CD14-positive monocyte (primary cell): ENCODE measurements at regions not wholly inside any gene's neighbourhood (a gene's known extent, or its start where the extent isn't known, plus 50 kb on each side); places are given as distances from the start of the nearest gene placed in this dataset.

ENCODE experiments used
- DNase-seq, 3 donors: peaks; one replicate each; pipeline ENCODE4 v3.0.0-alpha.2; 2011 to 2022
- H2AFZ ChIP-seq: 2 replicates; pipeline ENCODE4 v1.6.0; 2012; ENCODE audit warnings: mild to moderate bottlenecking, low read depth, low read length, inconsistent platforms; ENCODE audit not compliant: insufficient read depth, poor library complexity, severe bottlenecking
- H3K27ac ChIP-seq, 2 donors: 1 replicate in 1 of 2; 2 replicates in 1 of 2; pipeline ENCODE4 v1.5.1; 2012 to 2013; ENCODE audit warnings: low read length in 2 of 2, control low read depth in 1 of 2, inconsistent platforms in 1 of 2, low read depth in 1 of 2, mild to moderate bottlenecking in 1 of 2
- H3K27me3 ChIP-seq, 2 donors: one replicate each; pipeline versions ENCODE4 v1.6.0 to v1.6.1; 2011 to 2013; ENCODE audit warnings: low read length in 2 of 2; ENCODE audit not compliant: control insufficient read depth in 2 of 2, insufficient read depth in 2 of 2
- H3K36me3 ChIP-seq, 2 donors: replicated peaks in 1 of 2; 1 replicate in 1 of 2; 2 replicates in 1 of 2; pipeline versions ENCODE4 v1.5.1 to v1.6.1; 2012 to 2013; ENCODE audit warnings: low read length in 2 of 2, control low read depth in 1 of 2, inconsistent platforms in 1 of 2, mild to moderate bottlenecking in 1 of 2; ENCODE audit not compliant: insufficient read depth in 2 of 2, control insufficient read depth in 1 of 2
- H3K4me1 ChIP-seq, 2 donors: 1 replicate in 1 of 2; 2 replicates in 1 of 2; pipeline versions ENCODE4 v1.5.1 to v1.6.1; 2012 to 2013; ENCODE audit warnings: low read length in 2 of 2, control low read depth in 1 of 2, inconsistent platforms in 1 of 2, mild to moderate bottlenecking in 1 of 2, moderate library complexity in 1 of 2; ENCODE audit not compliant: insufficient read depth in 2 of 2, control insufficient read depth in 1 of 2
- H3K4me2 ChIP-seq: replicated peaks from 2 replicates; pipeline ENCODE3; 2012; ENCODE audit warnings: low read length, moderate library complexity, mild to moderate bottlenecking; ENCODE audit not compliant: poor library complexity, severe bottlenecking; ENCODE audit errors: extremely low read depth
- H3K4me3 ChIP-seq, 3 experiments: fragments of 200-600 bp in 1 of 3; sonication (generic) in 1 of 3; replicated peaks in 1 of 3; 1 replicate in 2 of 3; 2 replicates in 1 of 3; pipeline ENCODE4 v1.5.1; 2011 to 2013; ENCODE audit warnings: low read length in 3 of 3, mild to moderate bottlenecking in 3 of 3, control low read depth in 2 of 3, low read depth in 2 of 3, inconsistent platforms in 1 of 3, moderate library complexity in 1 of 3
- H3K79me2 ChIP-seq: 2 replicates; pipeline ENCODE4 v1.6.0; 2012; ENCODE audit warnings: mild to moderate bottlenecking, control low read depth, inconsistent platforms, low read length, moderate library complexity; ENCODE audit not compliant: insufficient read depth
- H3K9ac ChIP-seq: 2 replicates; pipeline ENCODE4 v1.6.0; 2017; ENCODE audit warnings: low read length, mild to moderate bottlenecking; ENCODE audit not compliant: insufficient read depth, poor library complexity, severe bottlenecking
- H3K9me3 ChIP-seq, 2 donors: replicated peaks in 1 of 2; 1 replicate in 1 of 2; 2 replicates in 1 of 2; pipeline versions ENCODE4 v1.5.1 to v1.6.1; 2012 to 2013; ENCODE audit warnings: low read length in 2 of 2, control low read depth in 1 of 2; ENCODE audit not compliant: control insufficient read depth in 1 of 2, insufficient read depth in 1 of 2
- H4K20me1 ChIP-seq: 2 replicates; pipeline ENCODE4 v1.6.0; 2012; ENCODE audit warnings: mild to moderate bottlenecking, low read length, control low read depth, moderate library complexity; ENCODE audit not compliant: insufficient read depth
- H3K27ac Mint-ChIP-seq, 7 donors: one replicate each; pipeline ENCODE4 v1.8.0; 2020; ENCODE audit warnings: mild to moderate bottlenecking in 7 of 7, mixed read lengths in 7 of 7, moderate library complexity in 6 of 7, inconsistent platforms in 2 of 7
- H3K27me3 Mint-ChIP-seq, 3 donors: one replicate each; pipeline ENCODE4 v1.8.0; 2021 to 2022; ENCODE audit warnings: low read depth in 3 of 3, mild to moderate bottlenecking in 3 of 3, mixed read lengths in 3 of 3, moderate library complexity in 3 of 3, inconsistent platforms in 1 of 3
- H3K36me3 Mint-ChIP-seq, 2 donors: one replicate each; pipeline ENCODE4 v1.8.0; 2020; ENCODE audit warnings: mixed read lengths in 2 of 2, inconsistent platforms in 1 of 2, mild to moderate bottlenecking in 1 of 2
- H3K4me1 Mint-ChIP-seq: one replicate; pipeline ENCODE4 v1.8.0; 2020; ENCODE audit warnings: mild to moderate bottlenecking, mixed read lengths
- H3K4me3 Mint-ChIP-seq, 2 donors: one replicate each; pipeline ENCODE4 v1.8.0; 2020; ENCODE audit warnings: mild to moderate bottlenecking in 2 of 2, mixed read lengths in 2 of 2, moderate library complexity in 1 of 2
- H3K9me3 Mint-ChIP-seq, 7 donors: one replicate each; pipeline ENCODE4 v1.8.0; 2020 to 2022; ENCODE audit warnings: mixed read lengths in 7 of 7, mild to moderate bottlenecking in 6 of 7, moderate library complexity in 6 of 7, inconsistent platforms in 2 of 7
- CTCF ChIP-seq: fragments of 200-600 bp; IDR thresholded peaks from one replicate; pipeline ENCODE4 v1.8.0; 2022; ENCODE audit warnings: antibody characterized with exemption, mild to moderate bottlenecking
- WGBS: methylation state at CpG from one replicate; pipeline ENCODE4 v1.1.5; 2013; ENCODE audit warnings: missing lambda C conversion rate; ENCODE audit not compliant: insufficient coverage; 5-methylcytosine and 5-hydroxymethylcytosine counted together
- intact Hi-C, 2 donors: fragments of 100-400 bp; cut with micrococcal nuclease; formaldehyde crosslinking; loops; one replicate each; pipeline versions ENCODE4 v1.15.0 to v1.15.1; 2023

GRCh38 chr13:71056581-71056980 is 810.4 kb downstream of the DACH1 start:
- Histone ChIP-seq H3K27me3 (no peaks in the 10 kb centered on the region), H4K20me1 (no peaks in the 10 kb centered on the region), H3K79me2 (no peaks in the 10 kb centered on the region), H3K9ac (no peak overlapping the region), H3K9me3 (peaks cover 14 to 21% of the 10 kb centered on the region in 2 donors), H3K27ac (no peak overlapping the region), H3K4me2 (no peak overlapping the region), H2AFZ (no peak overlapping the region), H3K4me1 (no peaks in the 10 kb centered on the region), H3K36me3 (no peaks in the 10 kb centered on the region), H3K4me3 (no peak overlapping the region)
- no peak for TF ChIP-seq CTCF
- no peak overlapping the region for H3K27ac Mint-ChIP-seq
- no peaks in the 10 kb centered on the region for H3K4me1 Mint-ChIP-seq
- H3K36me3 Mint-ChIP-seq: no peaks in the 10 kb centered on the region
- no peak for DNase-seq
- H3K27me3 Mint-ChIP-seq: no peaks in the 10 kb centered on the region
- intact Hi-C loops: no loop called here
- H3K4me3 Mint-ChIP-seq: no peak overlapping the region
- H3K9me3 Mint-ChIP-seq: peaks cover 6 to 20% (median 12%) of the 10 kb centered on the region in 7 donors
- WGBS: 83% methylated on average over 2 of the region's 4 CpGs

GRCh38 chr13:71055644-71056043 is 811.4 kb downstream of the DACH1 start:
- H3K27ac Mint-ChIP-seq: no peak overlapping the region
- H3K36me3 Mint-ChIP-seq: no peaks in the 10 kb centered on the region
- Histone ChIP-seq H3K9me3 (peaks cover 10 to 17% of the 10 kb centered on the region in 2 donors), H3K36me3 (no peaks in the 10 kb centered on the region), H3K4me2 (no peak overlapping the region), H3K27me3 (no peaks in the 10 kb centered on the region), H2AFZ (no peak overlapping the region), H3K79me2 (no peaks in the 10 kb centered on the region), H3K4me3 (no peak overlapping the region), H3K9ac (no peak overlapping the region), H3K27ac (no peak overlapping the region), H3K4me1 (no peaks in the 10 kb centered on the region), H4K20me1 (no peaks in the 10 kb centered on the region)
- H3K4me3 Mint-ChIP-seq: no peak overlapping the region
- 97% methylated on average over 3 of the region's 3 CpGs for WGBS
- H3K9me3 Mint-ChIP-seq: peaks cover 6 to 16% (median 12%) of the 10 kb centered on the region in 7 donors
- intact Hi-C loops: no loop called here
- H3K27me3 Mint-ChIP-seq: no peaks in the 10 kb centered on the region
- no peaks in the 10 kb centered on the region for H3K4me1 Mint-ChIP-seq
- no peak for TF ChIP-seq CTCF
- no peak for DNase-seq
